ENCODE measurements at regions not wholly inside any gene's neighbourhood (a gene's known extent, or its start where the extent isn't known, plus 50 kb on each side); places are given as distances from the start of the nearest gene placed in this dataset.

DNA sequence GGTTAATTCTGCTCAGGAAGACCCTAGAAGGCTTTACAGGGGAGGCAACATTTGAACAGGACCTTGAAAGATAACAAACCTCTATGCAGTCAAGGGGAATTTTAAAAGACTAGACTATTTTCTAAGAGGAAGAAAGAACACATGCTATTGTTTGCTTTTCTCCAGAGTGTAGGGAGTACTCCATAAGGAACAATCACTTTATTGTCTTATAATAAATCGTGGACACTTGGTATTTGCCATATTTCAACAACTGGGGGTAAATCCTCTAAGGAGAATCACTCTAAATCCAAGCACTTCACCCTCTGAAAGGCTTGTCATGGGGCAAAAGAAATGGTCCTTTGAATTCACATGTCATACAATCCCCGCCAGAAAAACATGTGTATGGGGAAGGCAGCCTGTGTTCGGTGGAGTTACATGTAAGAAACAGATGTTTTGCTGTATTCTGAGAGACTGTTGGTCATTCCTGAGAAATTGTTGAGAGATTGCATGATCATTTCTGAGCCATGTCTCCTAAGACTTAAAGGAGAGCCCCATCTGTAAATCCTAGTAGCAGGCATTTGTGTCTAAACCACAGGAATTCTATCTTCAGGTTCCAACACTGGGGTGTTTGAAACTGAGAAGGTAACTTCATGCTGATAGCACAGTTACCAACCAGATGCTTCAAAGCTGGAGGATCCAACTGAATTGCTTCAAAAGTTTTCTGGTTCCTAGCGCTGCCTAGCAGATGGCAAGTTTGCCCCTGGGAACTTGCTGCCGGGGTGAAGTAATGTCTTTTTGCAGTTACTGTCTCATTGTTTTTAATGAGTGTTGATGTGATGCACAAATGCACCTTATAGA lies 66.8 kb downstream of the FZD4 start:
- Histone ChIP-seq H3K4me3 (ENCODE audit: low read length) (no peak overlapping the region), H3K9ac (ENCODE audit: low read depth, low read length) (no peak overlapping the region), H3K9me3 (ENCODE audit: insufficient read depth, low read depth, low read length) (no peaks in the 10 kb centered on the region), H3K4me1 (ENCODE audit: insufficient read depth, low read length) (no peaks in the 10 kb centered on the region), H3K27ac (ENCODE audit: low read length) (no peak overlapping the region), H3K27me3 (ENCODE audit: insufficient read depth, low read length) (no peaks in the 10 kb centered on the region), H3K36me3 (ENCODE audit: insufficient read depth, low read depth, low read length) (no peaks in the 10 kb centered on the region)

DNA sequence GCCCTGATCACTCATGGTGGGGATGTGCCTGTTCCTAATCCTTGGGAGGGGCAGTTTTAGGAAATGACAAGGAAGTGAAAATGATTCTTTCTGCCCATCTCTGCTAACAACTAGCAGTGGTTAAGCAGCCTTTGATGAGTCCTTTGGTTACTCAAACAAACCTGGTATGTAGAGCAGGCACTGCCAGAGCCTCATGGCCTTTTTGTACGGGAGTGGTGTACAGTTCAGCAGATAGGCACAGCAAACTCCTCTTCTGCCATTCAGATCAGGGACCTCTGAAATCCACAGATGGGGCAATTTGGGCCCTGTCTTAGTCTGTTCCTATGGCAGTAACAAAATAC lies 66.2 kb downstream of the FZD4 start:
- Histone ChIP-seq H3K36me3 (ENCODE audit: insufficient read depth, low read depth, low read length) (no peaks in the 10 kb centered on the region), H3K4me1 (ENCODE audit: insufficient read depth, low read length) (no peaks in the 10 kb centered on the region), H3K9ac (ENCODE audit: low read depth, low read length) (no peak overlapping the region), H3K27me3 (ENCODE audit: insufficient read depth, low read length) (no peaks in the 10 kb centered on the region), H3K9me3 (ENCODE audit: insufficient read depth, low read depth, low read length) (no peaks in the 10 kb centered on the region), H3K27ac (ENCODE audit: low read length) (no peak overlapping the region), H3K4me3 (ENCODE audit: low read length) (no peak overlapping the region)

DNA sequence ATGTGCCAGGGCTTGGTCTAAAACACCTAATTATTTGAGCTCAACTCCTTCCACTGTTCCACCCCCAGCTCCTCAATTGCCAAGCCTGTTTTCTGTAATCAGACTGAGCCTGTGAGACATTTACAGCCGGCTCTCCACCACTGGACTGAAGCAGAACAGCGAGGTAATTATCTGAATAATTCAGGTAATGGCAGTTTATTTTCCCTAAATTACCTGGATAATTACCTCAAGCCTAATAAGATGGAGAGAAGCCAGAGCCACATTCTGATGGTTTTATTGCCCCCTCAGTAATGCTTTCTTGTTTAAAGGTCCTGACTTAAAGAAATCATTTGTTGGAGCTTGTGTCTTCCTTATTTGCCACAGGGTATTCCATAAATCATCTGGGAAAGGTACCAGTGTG lies 64.2 kb downstream of the FZD4 start:
- no peak overlapping the region for H3K9ac ChIP-seq (ENCODE audit: low read depth, low read length)
- no peaks in the 10 kb centered on the region for H3K27me3 ChIP-seq (ENCODE audit: insufficient read depth, low read length)
- no peaks in the 10 kb centered on the region for H3K4me1 ChIP-seq (ENCODE audit: insufficient read depth, low read length)
- H3K27ac ChIP-seq (ENCODE audit: low read length), result no peak overlapping the region
- H3K9me3 ChIP-seq (ENCODE audit: insufficient read depth, low read depth, low read length), result no peaks in the 10 kb centered on the region
- no peaks in the 10 kb centered on the region for H3K36me3 ChIP-seq (ENCODE audit: insufficient read depth, low read depth, low read length)
- H3K4me3 ChIP-seq (ENCODE audit: low read length), result no peak overlapping the region

- Histone ChIP-seq H3K27ac (ENCODE audit: low read length) (no peak overlapping the region), H3K36me3 (ENCODE audit: insufficient read depth, low read depth, low read length) (no peaks in the 10 kb centered on the region), H3K4me1 (ENCODE audit: insufficient read depth, low read length) (no peaks in the 10 kb centered on the region), H3K9ac (ENCODE audit: low read depth, low read length) (no peak overlapping the region), H3K9me3 (ENCODE audit: insufficient read depth, low read depth, low read length) (no peaks in the 10 kb centered on the region), H3K27me3 (ENCODE audit: insufficient read depth, low read length) (no peaks in the 10 kb centered on the region), H3K4me3 (ENCODE audit: low read length) (no peak overlapping the region)
These were observed 62.0 kb downstream of the FZD4 start for GRCh38 chr11:86893235-86893634.
